ENCODE measurements at regions not wholly inside any gene's neighbourhood (a gene's known extent, or its start where the extent isn't known, plus 50 kb on each side); places are given as distances from the start of the nearest gene placed in this dataset.

DNA sequence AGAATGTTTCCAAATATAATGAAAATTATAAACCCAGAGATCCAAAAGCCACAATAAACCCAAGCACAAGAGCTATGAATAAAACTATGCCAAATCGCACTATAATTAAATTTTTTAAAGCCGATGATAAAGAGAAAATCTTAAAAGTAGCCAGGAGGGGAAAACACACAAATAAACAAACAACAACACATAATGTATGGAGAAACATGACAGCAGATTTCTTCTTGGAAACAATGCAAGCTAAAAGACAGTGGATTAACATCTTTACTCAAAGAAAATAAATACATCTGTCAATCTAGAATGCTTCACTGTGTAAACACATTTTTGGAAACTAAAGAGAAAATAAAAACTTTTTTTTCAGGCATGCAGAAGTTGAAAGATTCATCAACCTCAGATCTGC is 53.0 kb upstream of the SMOX start:
- H3K27ac ChIP-seq: no peak overlapping the region
- intact Hi-C loops (cut with DNase I; ENCODE audit: low total_unique reads): no loop called here
- no peaks in the 10 kb centered on the region for H3K36me3 ChIP-seq
- TF ChIP-seq, protein P1, sequence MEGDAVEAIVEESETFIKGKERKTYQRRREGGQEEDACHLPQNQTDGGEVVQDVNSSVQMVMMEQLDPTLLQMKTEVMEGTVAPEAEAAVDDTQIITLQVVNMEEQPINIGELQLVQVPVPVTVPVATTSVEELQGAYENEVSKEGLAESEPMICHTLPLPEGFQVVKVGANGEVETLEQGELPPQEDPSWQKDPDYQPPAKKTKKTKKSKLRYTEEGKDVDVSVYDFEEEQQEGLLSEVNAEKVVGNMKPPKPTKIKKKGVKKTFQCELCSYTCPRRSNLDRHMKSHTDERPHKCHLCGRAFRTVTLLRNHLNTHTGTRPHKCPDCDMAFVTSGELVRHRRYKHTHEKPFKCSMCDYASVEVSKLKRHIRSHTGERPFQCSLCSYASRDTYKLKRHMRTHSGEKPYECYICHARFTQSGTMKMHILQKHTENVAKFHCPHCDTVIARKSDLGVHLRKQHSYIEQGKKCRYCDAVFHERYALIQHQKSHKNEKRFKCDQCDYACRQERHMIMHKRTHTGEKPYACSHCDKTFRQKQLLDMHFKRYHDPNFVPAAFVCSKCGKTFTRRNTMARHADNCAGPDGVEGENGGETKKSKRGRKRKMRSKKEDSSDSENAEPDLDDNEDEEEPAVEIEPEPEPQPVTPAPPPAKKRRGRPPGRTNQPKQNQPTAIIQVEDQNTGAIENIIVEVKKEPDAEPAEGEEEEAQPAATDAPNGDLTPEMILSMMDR (IDR thresholded peaks at IDR 0.05): no peak
- TF ChIP-seq EP300 (IDR thresholded peaks at IDR 0.05; ENCODE audit: low read depth) (no peak), POLR2AphosphoS5 (IDR thresholded peaks at IDR 0.05) (no peak), POLR2A (IDR thresholded peaks at IDR 0.05) (no peak)
- H3K4me3 ChIP-seq: no peak overlapping the region
- in situ Hi-C loops (cut with MboI; ENCODE audit: low pct_ligation_motif_present in 1 of 4, low pct_unique_long_range_greater_than_20kb in 1 of 4, low sequenced_read_pairs in 3 of 4): loop anchor here in 3 of 4 donors (25.0 kb wide), 3 partner anchors 183 to 408 kb away; partner anchors contain the start of genes PANK2 (in 2 of the 3) and ADAM33 (in 1 of the 3)
- no peak for DNase-seq
- no peaks in the 10 kb centered on the region for H3K4me1 ChIP-seq
- peaks cover 7% of the 10 kb centered on the region for H3K27me3 ChIP-seq
- 38 to 43% methylated on average over 2 of the region's 2 CpGs for WGBS, 2 donors (ENCODE audit: low coverage in 1 of 2)
- no peaks in the 10 kb centered on the region for H3K9me3 ChIP-seq

DNA sequence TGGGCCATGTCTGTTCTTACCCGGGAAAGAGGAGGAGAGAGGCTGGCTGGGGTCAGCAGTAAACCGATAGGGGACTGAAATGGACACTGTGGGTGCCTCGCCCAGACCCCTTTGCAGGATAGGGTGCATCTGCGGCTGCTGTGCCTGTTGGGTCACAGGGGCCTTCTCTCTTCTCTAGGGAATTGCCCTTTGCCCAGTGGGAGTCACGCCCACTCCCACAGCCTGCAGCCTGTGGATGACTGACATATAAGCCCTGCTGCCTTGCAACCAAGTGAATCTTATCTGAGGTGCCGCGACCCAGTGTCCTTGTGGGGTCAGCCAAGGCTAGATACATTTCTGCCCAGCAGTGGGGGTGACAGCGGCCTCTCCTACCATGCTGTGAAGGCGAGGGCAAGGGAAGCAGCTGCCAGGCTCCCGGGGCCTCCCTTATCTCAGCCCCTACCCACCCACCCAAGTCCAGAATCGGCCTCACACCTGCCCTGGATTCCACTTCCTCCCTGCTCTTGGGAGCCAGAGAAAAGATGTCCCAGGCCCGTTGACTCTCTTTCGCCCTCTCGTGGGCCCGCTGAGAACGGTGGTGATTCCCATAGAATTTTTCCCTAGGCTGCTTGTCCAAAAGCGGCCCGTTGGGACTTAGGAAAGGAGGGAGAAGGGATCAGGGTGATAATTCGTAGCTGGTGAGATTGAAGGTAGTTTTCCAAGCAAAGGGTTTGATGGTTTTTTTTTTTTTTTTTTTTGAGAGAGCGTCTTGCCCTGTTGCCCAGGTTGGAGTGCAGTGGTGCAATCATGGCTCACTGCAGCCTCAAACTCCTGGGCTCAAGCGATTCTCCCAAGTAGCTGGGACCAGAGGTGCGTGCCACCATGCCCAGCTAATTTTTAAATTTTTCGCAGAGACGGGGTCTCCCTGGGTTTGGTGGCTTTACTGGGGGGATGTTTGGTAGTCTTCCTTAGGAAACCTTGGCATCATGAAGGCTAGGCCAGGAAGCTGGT is 56.8 kb upstream of the SMOX start:
- H3K27me3 ChIP-seq: peaks cover 7% of the 10 kb centered on the region
- intact Hi-C loops (cut with DNase I; ENCODE audit: low total_unique reads): no loop called here
- 49 to 50% methylated on average over 2 to 23 of the region's 24 CpGs for WGBS, 2 donors (ENCODE audit: low coverage in 1 of 2)
- no peak overlapping the region for H3K4me3 ChIP-seq
- TF ChIP-seq, protein P1 (IDR thresholded peaks at IDR 0.05): peak; percentile 44 to 67 (median 62)
- TF ChIP-seq EP300 (IDR thresholded peaks at IDR 0.05; ENCODE audit: low read depth): no peak
- TF ChIP-seq POLR2AphosphoS5 (IDR thresholded peaks at IDR 0.05): no peak
- no peak for TF ChIP-seq POLR2A (IDR thresholded peaks at IDR 0.05)
- no peaks in the 10 kb centered on the region for H3K4me1 ChIP-seq
- H3K27ac ChIP-seq: no peak overlapping the region
- peak; percentile 66 for DNase-seq
- no peaks in the 10 kb centered on the region for H3K36me3 ChIP-seq
- H3K9me3 ChIP-seq: no peaks in the 10 kb centered on the region
- in situ Hi-C loops (cut with MboI; ENCODE audit: low pct_ligation_motif_present in 1 of 4, low pct_unique_long_range_greater_than_20kb in 1 of 4, low sequenced_read_pairs in 3 of 4): loop anchor here in 3 of 4 donors (25.0 kb wide), 3 partner anchors 179 to 404 kb away; partner anchors contain the start of genes PANK2 (in 2 of the 3) and ADAM33 (in 1 of the 3)

DNA sequence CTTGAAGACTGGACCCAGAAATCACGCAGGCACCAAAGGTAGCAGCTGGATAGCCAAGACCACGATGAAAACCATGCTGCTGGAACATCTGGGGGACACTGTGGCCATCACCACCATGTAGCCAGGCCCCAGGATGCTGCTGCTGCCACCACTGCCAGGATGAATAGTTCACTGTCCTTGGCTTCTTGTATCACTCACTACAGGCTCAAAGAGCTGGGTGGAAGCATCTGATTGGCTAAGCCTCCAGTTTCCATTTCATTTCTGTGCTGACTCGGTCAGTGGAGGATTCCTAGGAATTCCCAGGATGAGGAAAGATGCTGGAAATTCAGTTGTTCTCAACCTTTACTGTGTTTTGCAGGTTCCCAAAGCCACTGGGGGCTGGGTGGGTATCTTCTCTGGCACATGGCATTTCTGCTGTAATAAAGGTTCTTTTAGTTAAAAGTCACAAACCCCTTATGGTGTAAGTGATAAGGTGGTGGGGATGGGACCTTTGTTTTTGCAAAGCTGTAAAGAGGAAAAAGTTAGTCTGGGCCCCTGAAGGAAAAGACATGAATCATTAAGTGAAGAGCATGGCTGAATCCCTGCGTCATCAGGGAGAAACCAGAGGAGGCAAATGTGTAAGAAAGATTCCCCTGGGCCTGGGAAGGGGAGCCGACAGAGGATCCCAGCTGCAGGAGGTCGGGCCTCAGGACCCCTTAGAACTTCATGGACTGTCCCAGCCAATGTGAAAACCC is 57.7 kb upstream of the SMOX start:
- no peak for TF ChIP-seq EP300 (IDR thresholded peaks at IDR 0.05; ENCODE audit: low read depth)
- no peak for TF ChIP-seq POLR2A (IDR thresholded peaks at IDR 0.05)
- TF ChIP-seq, protein P1 (IDR thresholded peaks at IDR 0.05): no peak
- TF ChIP-seq POLR2AphosphoS5 (IDR thresholded peaks at IDR 0.05): no peak
- peaks cover 4% of the 10 kb centered on the region for H3K27me3 ChIP-seq
- no peaks in the 10 kb centered on the region for H3K9me3 ChIP-seq
- in situ Hi-C loops (cut with MboI; ENCODE audit: low pct_ligation_motif_present in 1 of 4, low pct_unique_long_range_greater_than_20kb in 1 of 4, low sequenced_read_pairs in 3 of 4) (loop anchor here in 3 of 4 donors (25.0 kb wide), 3 partner anchors 179 to 404 kb away; partner anchors contain the start of genes PANK2 (in 2 of the 3) and ADAM33 (in 1 of the 3)), intact Hi-C loops (cut with DNase I; ENCODE audit: low total_unique reads) (no loop called here)
- no peaks in the 10 kb centered on the region for H3K4me1 ChIP-seq
- no peaks in the 10 kb centered on the region for H3K36me3 ChIP-seq
- 67 to 68% methylated on average over 2 to 6 of the region's 6 CpGs for WGBS, 2 donors (ENCODE audit: low coverage in 1 of 2)
- H3K4me3 ChIP-seq: no peak overlapping the region
- no peak for DNase-seq
- H3K27ac ChIP-seq: no peak overlapping the region

Measured in transverse colon (tissue), 4 donors.